ENCODE measurements at regions not wholly inside any gene's neighbourhood (a gene's known extent, or its start where the extent isn't known, plus 50 kb on each side); places are given as distances from the start of the nearest gene placed in this dataset.

GRCh38 chr4:160869899-160870298, 1293.9 kb downstream of the FSTL5 start:
- H3K9ac ChIP-seq (ENCODE audit: low read length): no peak overlapping the region
- H3K36me3 ChIP-seq (replicated peaks; ENCODE audit: insufficient read depth, low read length): no peaks in the 10 kb centered on the region
- H3K27ac ChIP-seq (ENCODE audit: low read length): no peak overlapping the region
- no peak overlapping the region for H2AFZ ChIP-seq (ENCODE audit: low read length)
- TF ChIP-seq EZH2 (optimal IDR thresholded peaks at IDR 0.05; ENCODE audit: low read depth, low read length): no peak
- TF ChIP-seq EZH2phosphoT487 (IDR thresholded peaks at IDR 0.05; ENCODE audit: low read length): no peak
- TF ChIP-seq CTCF (IDR thresholded peaks at IDR 0.05; ENCODE audit: low read length): no peak
- H3K79me2 ChIP-seq (ENCODE audit: low read length): no peaks in the 10 kb centered on the region
- no peaks in the 10 kb centered on the region for H4K20me1 ChIP-seq (ENCODE audit: insufficient read depth, low read length)
- DNase-seq: no peak
- no peak overlapping the region for H3K4me2 ChIP-seq (ENCODE audit: low read depth, low read length)
- no peaks in the 10 kb centered on the region for H3K9me2 ChIP-seq (replicated peaks; ENCODE audit: insufficient read depth, low read length)
- H3F3A ChIP-seq (ENCODE audit: insufficient read depth, low read length): no peaks in the 10 kb centered on the region
- H3K4me1 ChIP-seq (ENCODE audit: low read length): no peaks in the 10 kb centered on the region
- no peaks in the 10 kb centered on the region for H3K27me3 ChIP-seq (replicated peaks; ENCODE audit: insufficient read depth, low read length)
- H3K9me3 ChIP-seq (replicated peaks; ENCODE audit: insufficient read depth, low read length): no peaks in the 10 kb centered on the region
- H3K4me3 ChIP-seq (ENCODE audit: low read length): no peak overlapping the region

- no peaks in the 10 kb centered on the region for H3F3A ChIP-seq (ENCODE audit: insufficient read depth, low read length)
- H3K9ac ChIP-seq (ENCODE audit: low read length): no peak overlapping the region
- no peak overlapping the region for H3K4me2 ChIP-seq (ENCODE audit: low read depth, low read length)
- H3K9me3 ChIP-seq (replicated peaks; ENCODE audit: insufficient read depth, low read length): no peaks in the 10 kb centered on the region
- no peaks in the 10 kb centered on the region for H3K4me1 ChIP-seq (ENCODE audit: low read length)
- H3K27me3 ChIP-seq (replicated peaks; ENCODE audit: insufficient read depth, low read length): no peaks in the 10 kb centered on the region
- H3K9me2 ChIP-seq (replicated peaks; ENCODE audit: insufficient read depth, low read length): no peaks in the 10 kb centered on the region
- TF ChIP-seq CTCF (IDR thresholded peaks at IDR 0.05; ENCODE audit: low read length) (no peak), EZH2phosphoT487 (IDR thresholded peaks at IDR 0.05; ENCODE audit: low read length) (no peak), EZH2 (optimal IDR thresholded peaks at IDR 0.05; ENCODE audit: low read depth, low read length) (no peak)
- H3K4me3 ChIP-seq (ENCODE audit: low read length): no peak overlapping the region
- DNase-seq: no peak
- no peaks in the 10 kb centered on the region for H4K20me1 ChIP-seq (ENCODE audit: insufficient read depth, low read length)
- no peaks in the 10 kb centered on the region for H3K36me3 ChIP-seq (replicated peaks; ENCODE audit: insufficient read depth, low read length)
- no peaks in the 10 kb centered on the region for H3K79me2 ChIP-seq (ENCODE audit: low read length)
- no peak overlapping the region for H3K27ac ChIP-seq (ENCODE audit: low read length)
- no peak overlapping the region for H2AFZ ChIP-seq (ENCODE audit: low read length)
Measured at GRCh38 chr4:160872491-160872890, 1291.3 kb downstream of the FSTL5 start.

- no peak for TF ChIP-seq EZH2 (optimal IDR thresholded peaks at IDR 0.05; ENCODE audit: low read depth, low read length)
- no peak for TF ChIP-seq CTCF (IDR thresholded peaks at IDR 0.05; ENCODE audit: low read length)
- no peak for TF ChIP-seq EZH2phosphoT487 (IDR thresholded peaks at IDR 0.05; ENCODE audit: low read length)
- DNase-seq: no peak
- Histone ChIP-seq H3K36me3 (replicated peaks; ENCODE audit: insufficient read depth, low read length) (no peaks in the 10 kb centered on the region), H2AFZ (ENCODE audit: low read length) (no peak overlapping the region), H3K27ac (ENCODE audit: low read length) (no peak overlapping the region), H3K79me2 (ENCODE audit: low read length) (no peaks in the 10 kb centered on the region), H4K20me1 (ENCODE audit: insufficient read depth, low read length) (no peaks in the 10 kb centered on the region), H3K27me3 (replicated peaks; ENCODE audit: insufficient read depth, low read length) (no peaks in the 10 kb centered on the region), H3F3A (ENCODE audit: insufficient read depth, low read length) (no peaks in the 10 kb centered on the region), H3K9me2 (replicated peaks; ENCODE audit: insufficient read depth, low read length) (no peaks in the 10 kb centered on the region), H3K4me1 (ENCODE audit: low read length) (no peaks in the 10 kb centered on the region), H3K4me2 (ENCODE audit: low read depth, low read length) (no peak overlapping the region), H3K4me3 (ENCODE audit: low read length) (no peak overlapping the region), H3K9me3 (replicated peaks; ENCODE audit: insufficient read depth, low read length) (no peaks in the 10 kb centered on the region), H3K9ac (ENCODE audit: low read length) (no peak overlapping the region)
Measured at GRCh38 chr4:160877087-160877790, 1286.6 kb downstream of the FSTL5 start.

Measured in MM.1S (cell line).